GM21423 (cell line): ENCODE measurements at regions not wholly inside any gene's neighbourhood (a gene's known extent, or its start where the extent isn't known, plus 50 kb on each side); places are given as distances from the start of the nearest gene placed in this dataset.

Experiments
- ATAC-seq: cut with Tn5 transposase; IDR thresholded peaks from one replicate; pipeline ENCODE4 v1.9.1; 2021; ENCODE audit warnings: mild to moderate bottlenecking, moderate library complexity; ENCODE audit not compliant: unreplicated experiment

DNA sequence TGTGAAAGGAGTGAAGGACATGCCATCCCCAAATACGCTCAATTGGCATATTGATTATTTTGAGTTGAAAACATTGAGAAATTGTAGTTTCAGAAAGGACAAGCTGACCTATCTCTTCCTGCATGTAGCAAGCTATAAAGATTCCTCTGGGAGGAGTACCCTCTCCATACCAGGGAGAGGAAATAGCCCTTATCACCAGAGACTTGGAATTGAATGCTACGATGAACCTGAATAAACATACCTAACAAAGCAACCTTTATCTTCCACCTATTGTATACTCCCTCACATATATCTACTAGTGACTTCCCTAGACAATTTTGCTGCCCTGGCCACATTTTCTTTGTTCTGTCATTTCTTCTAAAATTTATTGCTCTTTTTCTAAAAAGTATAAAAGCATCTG, 150.2 kb upstream of the EEPD1 start:
- ATAC-seq, result no peak

DNA sequence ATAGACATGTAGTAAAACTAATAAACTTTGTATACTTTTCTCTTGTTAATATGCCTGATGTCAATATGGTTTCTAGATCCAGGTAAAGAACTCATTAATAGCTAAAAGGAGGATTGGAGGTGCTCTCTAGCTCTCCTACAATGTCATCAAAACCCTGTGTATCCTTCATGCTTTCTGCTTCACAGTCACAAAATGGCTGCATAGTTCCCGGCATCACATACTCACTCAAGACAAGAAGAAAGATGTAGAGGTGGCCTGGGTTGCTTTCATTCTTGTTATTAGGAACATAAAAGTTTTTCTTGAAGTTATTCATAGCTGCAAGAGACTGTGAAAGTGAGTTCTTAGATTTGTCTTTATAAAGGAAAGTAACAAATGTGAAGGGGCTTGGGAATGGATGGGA, 149.7 kb upstream of the EEPD1 start:
- ATAC-seq, result no peak

DNA sequence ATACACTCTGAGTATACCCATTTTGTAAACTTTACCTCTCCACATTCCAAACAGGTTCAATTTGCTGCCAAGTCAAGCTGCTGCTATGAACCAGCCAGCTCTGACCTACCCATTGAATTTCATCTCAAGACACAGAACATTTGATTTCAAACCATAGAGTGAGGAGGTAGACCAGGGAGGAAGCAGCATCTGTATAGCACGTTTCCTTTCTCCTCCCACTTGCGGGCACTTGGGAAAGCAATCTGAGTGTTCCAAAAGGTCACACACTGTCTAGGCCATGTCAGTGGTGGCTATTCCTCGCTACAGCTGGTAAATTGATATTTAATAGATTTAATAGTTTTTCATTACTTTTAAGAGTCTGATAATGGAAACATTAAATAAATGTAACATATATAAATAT, 147.8 kb upstream of the EEPD1 start:
- no peak for ATAC-seq

DNA sequence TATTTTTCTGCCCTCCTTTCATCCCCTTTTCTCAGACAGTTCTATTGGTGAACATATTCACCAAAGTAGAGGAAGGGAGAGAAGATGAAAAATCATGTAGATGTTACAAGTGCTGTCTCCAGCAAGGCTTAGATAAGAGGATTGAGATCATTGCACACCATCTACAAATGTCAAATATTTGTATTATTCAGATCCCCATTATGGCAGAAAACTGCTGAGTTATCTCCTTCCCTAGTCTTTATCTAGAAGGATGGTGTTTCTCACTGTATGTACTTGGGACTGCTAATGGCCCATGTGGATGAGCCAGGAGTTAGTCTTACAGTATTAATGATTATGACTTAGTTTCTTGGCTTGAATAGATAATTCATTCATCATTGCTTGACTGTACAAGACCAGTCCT, 147.2 kb upstream of the EEPD1 start:
- no peak for ATAC-seq

DNA sequence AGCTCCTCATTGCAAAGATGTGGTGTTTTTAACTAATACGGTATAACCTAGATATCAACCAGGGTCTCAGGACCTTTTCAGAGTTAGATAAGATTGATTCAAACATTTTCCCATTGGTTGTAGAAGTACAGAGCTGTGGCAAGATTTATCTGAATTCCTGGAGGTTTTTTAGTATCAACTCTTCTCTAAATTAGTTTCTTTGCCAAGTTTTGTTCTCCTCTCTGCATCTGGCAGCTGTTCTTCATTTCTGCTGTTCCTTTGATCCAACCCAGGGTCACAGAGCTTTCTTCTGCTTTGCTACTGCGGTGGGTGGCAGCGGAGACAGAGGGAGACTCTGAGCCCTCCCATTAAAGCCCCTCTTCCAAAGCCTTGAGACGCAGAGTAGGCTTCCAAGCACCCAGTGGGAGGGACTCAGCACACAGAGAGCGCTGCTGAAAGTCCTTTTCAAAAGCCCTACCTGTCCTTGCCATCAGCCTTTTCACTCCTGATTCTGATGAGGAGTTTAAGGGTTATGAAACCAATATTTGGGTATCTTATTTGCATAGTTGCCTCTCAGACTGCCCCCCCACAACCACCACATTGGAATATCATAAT, 146.3 kb upstream of the EEPD1 start:
- no peak for ATAC-seq

DNA sequence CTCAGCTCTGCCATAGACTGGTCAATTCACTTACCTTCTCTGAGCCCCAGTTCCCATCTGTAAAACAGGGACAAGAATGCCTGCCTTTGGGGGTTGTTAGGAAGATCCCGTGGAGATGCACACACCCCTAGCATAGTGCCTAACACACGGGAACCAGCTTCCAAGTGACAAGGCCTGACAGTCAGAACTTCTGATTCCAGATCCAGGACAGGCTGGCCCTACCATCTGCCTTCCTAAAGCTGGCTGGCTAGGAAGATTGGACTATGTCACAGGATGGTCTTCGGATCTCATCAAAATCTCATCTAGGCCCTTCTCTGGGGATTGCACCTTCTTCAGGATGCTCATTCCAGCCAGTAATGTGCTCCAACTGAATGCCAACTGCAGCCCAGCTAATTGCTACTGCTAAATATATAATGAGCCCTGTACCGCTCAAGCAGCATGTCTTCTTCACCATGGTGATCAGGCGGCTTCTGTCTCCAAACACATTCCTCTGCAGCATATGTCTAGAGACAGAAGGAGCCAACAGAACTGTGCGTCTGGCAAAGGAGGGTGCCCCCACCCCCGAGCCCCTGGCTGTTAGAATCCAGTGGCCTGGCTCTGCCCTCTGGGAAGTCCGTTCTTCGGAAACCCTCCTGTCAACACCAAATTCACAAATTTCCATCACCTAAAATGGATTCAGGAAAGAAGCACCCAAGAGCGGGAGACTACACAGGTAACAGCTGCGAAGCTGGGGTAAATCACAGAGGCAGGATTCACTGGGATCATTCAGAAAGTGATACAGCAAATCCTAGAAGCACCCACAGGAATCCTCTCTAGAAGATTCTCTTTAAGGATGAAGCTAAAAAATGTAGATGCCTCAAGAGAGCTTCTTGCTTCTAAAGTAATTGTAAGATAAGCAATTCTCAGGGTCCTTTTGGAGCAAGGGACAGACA, 142.1 kb upstream of the EEPD1 start:
- ATAC-seq, result no peak

DNA sequence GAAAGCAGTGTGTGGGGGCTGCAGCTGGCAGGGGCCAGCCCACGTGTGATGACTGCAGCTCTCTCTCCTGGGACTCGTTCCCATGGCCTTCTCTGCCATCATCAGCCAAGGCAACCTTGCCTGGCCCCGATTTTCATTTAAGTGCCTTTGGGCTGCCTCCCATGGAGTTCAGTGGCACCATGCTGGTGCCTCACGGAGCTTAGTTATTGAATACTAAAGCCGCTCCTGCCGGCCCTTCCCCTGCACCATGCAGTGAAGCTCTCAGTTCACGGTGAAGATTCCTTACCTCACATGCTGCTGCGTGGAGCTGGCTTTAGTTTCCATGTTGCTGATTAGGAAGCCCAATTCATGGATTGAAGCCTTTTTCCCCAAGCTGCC, 141.5 kb upstream of the EEPD1 start:
- no peak for ATAC-seq

DNA sequence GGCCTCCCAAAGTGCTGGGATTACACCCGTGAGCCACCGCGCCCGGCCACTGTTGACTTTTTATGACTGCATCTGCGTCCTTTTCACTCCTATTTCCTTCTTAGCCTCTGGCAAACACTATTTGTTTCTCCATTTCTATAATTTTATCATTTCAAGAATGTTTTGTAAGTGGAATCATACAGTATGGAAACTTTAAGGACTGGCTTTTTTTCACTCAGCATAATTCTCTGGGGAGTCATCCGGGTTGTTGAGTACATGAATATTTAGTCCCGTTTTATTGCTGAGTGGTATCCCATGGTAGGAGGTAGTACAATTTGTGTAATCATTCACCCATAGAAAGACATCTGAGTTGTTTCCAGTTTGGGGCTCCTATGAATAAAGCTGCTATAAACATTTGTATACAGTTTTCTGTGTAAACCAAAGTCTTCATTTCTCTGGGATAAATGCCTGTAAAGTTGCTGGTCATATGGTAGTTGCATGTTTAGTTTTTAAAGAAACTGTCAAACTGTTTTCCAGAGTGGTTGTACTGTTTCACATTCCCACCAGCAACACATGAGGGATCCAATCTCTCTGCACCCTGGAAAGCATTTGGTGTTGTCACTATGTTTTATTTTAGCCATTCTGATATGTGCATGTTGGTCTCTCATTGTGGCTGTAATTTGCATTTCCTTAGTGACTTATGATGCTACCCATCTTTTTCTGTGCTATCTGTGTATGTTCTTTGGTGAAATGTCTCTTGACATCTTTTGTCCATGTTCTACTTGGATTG, 139.6 kb upstream of the EEPD1 start:
- no peak for ATAC-seq

DNA sequence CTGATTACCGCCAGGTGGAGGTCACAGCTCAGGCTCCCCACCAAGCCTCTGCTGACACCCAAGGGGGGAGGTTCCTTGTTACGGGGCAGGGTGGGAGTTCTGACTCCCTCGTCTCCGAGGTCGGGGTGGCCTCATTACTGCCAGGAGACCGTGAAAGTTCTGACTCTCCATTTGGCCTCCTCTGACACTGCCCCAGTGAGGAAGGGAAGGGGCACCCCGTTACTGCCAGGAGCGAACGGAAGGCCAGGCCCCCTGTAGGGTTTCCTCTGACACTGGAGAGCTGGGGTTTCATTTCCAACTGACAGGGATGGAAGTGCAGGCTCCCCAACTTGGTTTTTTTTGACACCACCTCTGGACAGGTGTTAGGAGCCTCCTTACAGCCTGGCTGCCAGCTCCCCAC, 138.1 kb upstream of the EEPD1 start:
- ATAC-seq, result no peak

DNA sequence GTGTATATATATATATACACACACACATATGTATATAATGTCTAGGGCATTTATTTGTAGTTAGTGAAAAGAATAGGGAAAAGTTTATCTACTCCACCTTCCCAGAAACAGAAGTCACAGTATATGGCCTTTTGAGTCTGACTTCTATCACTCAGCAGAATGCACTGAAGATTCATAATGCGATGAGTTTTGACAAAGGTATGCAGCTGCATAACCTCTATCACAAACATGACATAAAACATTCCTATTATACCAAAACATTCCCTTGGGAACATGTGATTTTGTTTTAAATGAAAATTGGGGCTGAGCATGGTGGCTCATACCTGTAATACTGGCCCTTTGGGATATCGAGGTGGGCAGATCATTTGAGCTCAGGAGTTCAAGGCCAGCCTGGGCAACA, 137.3 kb upstream of the EEPD1 start:
- no peak for ATAC-seq

DNA sequence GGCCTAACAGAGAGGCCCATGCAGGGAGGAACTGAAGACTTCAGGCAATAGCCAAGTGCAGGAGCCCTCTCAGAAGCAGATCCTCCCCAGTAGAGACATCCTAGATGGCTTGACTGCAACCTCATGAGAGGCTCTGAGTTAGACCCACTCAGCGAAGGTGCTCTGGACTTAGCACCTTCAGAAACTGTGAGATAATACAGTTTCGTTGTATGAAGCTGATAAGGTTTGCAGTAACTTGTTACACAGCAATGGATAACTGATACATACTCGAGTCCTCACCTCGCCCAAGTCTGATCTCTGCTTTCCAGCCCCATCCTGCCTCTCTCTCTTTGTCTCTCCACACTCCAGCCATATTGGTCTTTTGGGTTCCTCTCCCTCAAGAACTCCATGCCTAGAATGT, 136.4 kb upstream of the EEPD1 start:
- ATAC-seq, result no peak

DNA sequence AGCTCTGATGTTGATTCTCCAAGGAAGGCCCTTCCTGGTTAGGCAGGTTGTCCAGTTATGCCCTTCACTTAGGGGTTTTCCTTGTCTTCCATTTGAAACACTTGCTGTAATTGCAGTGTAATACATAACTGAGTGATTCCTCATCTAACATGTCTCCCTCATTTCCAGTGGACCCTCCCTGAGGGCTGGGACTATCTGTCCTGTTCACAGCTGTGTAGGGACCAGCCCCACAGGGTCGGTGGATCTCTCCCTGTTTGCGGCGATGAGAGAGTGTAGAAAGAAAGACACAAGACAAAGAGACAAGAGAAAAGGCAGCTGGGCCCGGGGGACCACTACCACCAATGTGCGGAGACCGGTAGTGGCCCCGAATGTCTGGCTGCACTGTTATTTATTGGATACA, 135.9 kb upstream of the EEPD1 start:
- no peak for ATAC-seq

DNA sequence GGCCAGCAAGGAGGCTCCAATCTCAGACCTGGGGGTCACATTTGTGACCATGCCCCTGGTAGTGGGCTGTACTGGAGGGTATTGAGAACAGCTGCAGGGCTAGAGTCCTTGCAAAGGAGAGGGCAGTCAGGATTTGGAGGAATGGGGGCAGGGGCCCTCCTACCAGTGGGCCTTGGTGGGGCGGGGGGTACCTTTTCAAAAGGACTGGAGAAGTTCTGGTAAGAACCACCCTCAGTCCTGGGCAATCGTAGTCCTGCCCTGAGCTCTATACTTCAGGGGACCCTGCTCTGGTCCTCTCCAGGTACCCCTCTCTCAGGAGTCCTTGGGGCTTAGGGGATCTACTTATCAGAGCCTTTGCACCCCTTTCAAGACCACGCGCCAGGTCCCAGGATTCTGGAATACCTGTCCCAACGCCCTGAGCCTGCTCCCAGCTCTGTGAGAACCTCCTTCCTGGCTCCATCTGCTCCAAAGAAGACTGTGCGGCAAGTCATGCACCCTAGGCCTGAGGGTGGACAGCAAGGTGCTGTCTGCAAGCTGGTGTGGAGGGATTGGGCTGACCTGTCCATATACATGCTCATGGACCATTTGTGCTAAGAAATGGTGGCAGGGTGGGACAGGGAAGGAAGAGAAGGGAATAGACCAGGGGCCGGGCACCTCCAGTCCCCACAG, 134.1 kb upstream of the EEPD1 start:
- no peak for ATAC-seq

DNA sequence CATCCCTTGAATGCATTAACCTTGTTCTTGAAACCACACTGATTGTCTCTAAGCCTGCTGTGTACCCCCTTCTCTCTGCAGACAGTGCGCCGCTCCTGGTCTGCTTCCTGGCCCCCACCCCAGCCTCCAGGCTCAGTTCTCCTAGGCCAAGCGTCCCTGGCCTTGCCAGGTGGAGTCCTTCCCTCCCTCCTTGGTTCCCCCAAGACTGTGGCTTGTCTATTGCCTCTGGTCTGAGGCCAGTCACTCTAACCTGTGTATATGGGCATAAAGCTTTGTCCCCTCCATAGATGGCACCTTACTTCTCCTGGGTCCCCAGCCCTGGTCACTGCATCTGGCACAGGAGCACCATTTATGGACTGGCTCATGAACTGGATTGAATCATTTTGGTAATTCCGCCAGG, 133.5 kb upstream of the EEPD1 start:
- ATAC-seq, result no peak

DNA sequence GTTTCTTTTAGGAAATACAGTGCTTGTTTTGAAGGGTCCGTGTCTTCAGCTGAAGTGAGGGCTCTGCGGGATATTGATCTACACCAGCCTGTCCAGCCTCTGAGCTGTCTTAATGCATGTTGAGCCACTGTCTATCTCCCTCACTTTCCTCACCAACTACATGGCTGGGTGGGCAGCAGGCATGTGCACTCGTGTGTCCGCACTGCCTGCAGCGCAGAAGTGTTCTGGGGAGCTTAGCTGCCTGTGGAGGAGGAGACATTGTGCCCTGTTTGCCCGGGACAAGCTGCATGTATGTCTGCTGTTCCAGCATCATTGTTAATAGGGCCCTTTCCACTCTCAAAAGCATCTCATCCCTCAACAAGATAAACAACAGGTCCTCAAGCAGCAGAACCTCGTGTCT, 133.1 kb upstream of the EEPD1 start:
- ATAC-seq, result no peak

DNA sequence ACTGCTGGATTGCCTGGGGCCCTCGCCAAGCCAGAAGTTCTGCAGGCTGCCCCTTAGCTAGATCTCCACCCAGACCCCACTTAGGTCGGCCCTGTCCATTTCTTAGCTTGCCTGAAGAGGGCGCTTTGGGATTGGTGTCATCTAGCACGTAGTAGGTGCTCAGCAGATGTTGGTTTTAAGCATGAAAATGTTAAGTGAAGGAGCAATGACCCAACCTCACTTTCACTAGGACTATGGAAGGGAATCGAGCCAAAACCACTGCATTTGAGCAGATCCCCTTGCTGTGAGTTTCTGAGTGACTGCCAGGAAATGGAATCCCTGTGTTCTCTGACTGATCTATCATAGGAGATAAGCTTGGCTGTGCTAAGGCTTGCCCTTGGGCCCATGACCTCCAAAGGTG, 131.7 kb upstream of the EEPD1 start:
- ATAC-seq, result no peak

DNA sequence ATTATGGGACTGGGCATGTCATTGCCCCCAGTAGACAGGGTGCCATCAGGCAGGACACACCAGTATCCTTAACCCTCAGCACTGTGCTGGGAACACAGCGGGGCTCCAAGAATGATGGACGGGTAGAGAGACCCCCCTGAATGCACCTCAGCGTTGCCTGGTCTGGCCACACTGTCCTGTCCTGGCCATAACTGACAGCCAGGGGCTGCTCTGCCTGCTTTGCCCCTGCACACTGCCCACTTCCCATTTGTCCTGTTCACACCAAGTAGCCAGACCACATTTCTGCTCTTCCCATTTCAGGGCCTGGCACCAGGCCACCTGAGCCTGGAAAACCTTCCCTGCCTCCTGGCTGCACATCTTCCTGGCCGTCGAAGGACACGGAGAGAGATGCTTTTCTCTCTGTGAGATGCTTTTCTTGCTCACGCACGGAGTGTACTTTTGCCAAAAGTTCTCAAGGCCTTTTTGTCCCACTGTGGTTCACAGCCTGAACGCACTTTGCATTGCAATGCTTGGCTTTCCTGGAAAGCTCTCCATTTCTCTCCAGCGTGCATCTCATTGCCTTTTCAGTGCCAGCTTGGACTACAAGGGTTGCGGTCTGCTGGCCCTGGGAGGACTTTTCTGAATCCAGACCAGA, 131.0 kb upstream of the EEPD1 start:
- ATAC-seq, result no peak

DNA sequence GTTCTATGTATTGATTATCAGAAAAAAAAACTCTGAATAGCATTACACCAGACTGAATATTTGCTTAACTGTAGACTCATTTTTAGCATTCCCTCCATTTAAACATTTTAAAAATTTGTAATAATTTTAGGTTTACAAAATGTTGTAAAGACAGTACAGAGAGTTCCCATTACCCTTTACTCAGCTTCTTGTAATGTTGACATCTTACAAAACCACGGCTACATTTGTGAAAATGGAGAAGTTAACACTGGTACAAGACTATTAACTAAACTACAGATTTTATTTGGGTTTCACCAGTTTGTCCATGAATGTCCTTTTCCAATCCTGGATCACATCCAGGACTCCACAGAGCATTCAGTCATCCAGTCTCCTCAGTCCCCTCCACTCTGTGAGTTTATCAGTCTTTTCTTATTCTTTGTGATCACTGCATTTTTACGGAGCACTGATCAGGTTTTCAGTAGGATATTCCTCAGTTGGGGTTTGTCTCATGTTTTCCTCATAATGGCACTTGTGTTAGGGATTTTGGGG, 130.0 kb upstream of the EEPD1 start:
- no peak for ATAC-seq

DNA sequence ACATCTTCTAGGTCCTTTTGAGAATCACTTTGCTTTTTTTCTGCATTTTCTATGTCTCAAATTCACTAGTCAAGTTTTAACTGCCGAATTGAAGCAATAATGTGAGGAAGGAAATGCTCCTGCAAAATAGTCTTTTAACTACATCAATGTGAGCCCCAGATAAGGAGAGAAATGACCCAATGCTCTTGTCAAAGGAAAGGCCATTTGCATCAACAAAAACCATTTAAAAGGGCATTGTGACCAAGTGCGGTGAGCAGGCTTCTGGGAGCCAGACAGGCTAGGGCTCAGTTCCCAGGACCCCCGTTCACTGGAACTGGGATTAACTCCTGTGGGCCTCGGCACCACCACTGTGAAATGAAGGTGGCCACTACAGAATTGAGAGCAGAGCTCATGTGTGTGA, 127.9 kb upstream of the EEPD1 start:
- no peak for ATAC-seq

DNA sequence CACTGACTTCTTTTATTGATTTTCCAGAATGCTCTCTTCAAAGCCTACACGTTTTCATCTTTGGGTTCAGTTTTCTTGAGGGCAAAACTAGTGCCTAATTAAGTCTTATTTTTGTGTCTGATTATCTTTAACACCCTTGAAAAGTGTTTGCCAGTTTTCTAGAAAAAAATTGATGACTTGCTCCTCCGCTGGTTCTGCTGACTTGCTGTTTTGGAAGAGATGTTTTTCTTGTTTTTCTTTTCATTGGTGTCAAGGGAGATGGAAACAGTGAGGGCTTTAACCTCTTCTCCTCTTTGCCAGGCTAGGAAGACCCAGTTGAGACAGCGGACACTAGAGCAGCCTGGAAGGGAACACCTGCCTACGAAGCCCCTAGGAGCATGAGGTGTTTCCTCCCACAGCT, 123.7 kb upstream of the EEPD1 start:
- ATAC-seq, result no peak
